GM12892 (cell line): ENCODE measurements at regions not wholly inside any gene's neighbourhood (a gene's known extent, or its start where the extent isn't known, plus 50 kb on each side); places are given as distances from the start of the nearest gene placed in this dataset.

Source experiments
- POLR2A ChIP-seq: IDR thresholded peaks from 2 replicates; pipeline ENCODE4 v1.6.1; 2011; ENCODE audit warnings: low read depth, low read length, control low read depth
- POLR2AphosphoS5 ChIP-seq: IDR thresholded peaks from 2 replicates; pipeline ENCODE4 v1.6.1; 2011; ENCODE audit warnings: low read depth, low read length, control low read depth

DNA sequence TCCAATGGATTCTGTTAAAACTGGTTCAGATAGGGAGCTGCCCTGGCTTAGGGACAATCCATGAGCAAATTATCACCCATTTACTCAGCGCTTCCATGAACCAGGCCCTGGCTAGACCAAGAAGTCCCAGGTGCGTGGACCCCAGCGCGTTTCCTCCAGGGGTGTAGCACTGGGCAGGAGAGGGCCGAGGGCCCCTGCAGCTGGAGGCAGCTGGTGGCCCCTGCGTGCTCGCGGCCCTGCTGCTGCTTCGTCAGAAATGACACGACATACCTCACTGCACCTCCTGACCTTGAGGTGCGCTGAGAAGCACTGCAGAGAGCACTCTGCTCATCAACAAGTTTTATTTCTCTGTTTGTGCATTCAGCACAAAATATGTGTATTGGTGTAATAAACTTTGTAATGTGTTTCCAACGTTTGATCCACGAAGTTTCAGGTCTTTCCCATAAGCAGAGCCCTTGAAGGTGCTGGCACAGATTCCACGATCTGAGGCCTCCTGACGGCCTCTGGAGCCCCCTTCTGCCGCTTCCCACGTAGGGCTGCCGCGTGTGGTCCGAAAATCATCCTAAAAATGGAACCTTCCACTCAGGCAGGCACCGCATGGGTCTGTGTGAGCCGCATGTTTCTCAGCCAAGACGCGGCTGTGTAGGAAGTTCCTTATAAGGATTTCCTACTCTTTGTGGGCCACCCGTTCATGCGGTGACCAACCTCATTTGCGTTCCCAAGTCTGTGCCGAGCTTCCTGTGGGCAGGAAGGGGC is 50.8 kb upstream of the ZCCHC14 start:
- TF ChIP-seq POLR2AphosphoS5 (no peak), POLR2A (no peak)
